HG03439 (cell line): ENCODE measurements at regions not wholly inside any gene's neighbourhood (a gene's known extent, or its start where the extent isn't known, plus 50 kb on each side); places are given as distances from the start of the nearest gene placed in this dataset.

Source experiments
- ATAC-seq: cut with Tn5 transposase; IDR thresholded peaks from one replicate; pipeline ENCODE4 v1.9.1; 2021; ENCODE audit warnings: mild to moderate bottlenecking, moderate library complexity; ENCODE audit not compliant: unreplicated experiment

- no peak for ATAC-seq
Observed at GRCh38 chr1:23639460-23640095, 52.0 kb upstream of the RPL11 start.

- ATAC-seq = no peak
Observed at GRCh38 chr1:23638786-23639241, 52.8 kb upstream of the RPL11 start.

- ATAC-seq = no peak
Observed at GRCh38 chr1:23638188-23638619, 53.4 kb upstream of the RPL11 start.

GRCh38 chr1:23636009-23636408, 55.6 kb upstream of the RPL11 start:
- ATAC-seq = no peak

- ATAC-seq = no peak
Observed at GRCh38 chr1:23634840-23635651, 56.6 kb upstream of the RPL11 start.

GRCh38 chr1:23634518-23634839, 57.1 kb upstream of the RPL11 start:
- ATAC-seq = no peak

- no peak for ATAC-seq
Observed at GRCh38 chr1:23632479-23633160, 59.0 kb upstream of the RPL11 start.

GRCh38 chr1:23629708-23630290, 61.8 kb upstream of the RPL11 start:
- ATAC-seq = no peak

- ATAC-seq = no peak
Observed at GRCh38 chr1:23628951-23629387, 62.6 kb upstream of the RPL11 start.

GRCh38 chr1:23627069-23627735, 64.4 kb upstream of the RPL11 start:
- ATAC-seq = no peak

GRCh38 chr1:23625929-23626535, 65.6 kb upstream of the RPL11 start:
- no peak for ATAC-seq

- no peak for ATAC-seq
Observed at GRCh38 chr1:23625459-23625858, 66.1 kb upstream of the RPL11 start.

GRCh38 chr1:23624440-23624839, 65.1 kb upstream of the ID3 start:
- ATAC-seq = no peak

- no peak for ATAC-seq
Observed at GRCh38 chr1:23622284-23622683, 63.0 kb upstream of the ID3 start.

GRCh38 chr1:23620605-23621004, 61.3 kb upstream of the ID3 start:
- no peak for ATAC-seq

GRCh38 chr1:23619299-23620188, 60.2 kb upstream of the ID3 start:
- ATAC-seq = peak; percentile 71

GRCh38 chr1:23618586-23619083, 59.3 kb upstream of the ID3 start:
- ATAC-seq = no peak

- ATAC-seq = no peak
Observed at GRCh38 chr1:23617084-23617521, 57.8 kb upstream of the ID3 start.

- no peak for ATAC-seq
Observed at GRCh38 chr1:23616292-23616824, 57.1 kb upstream of the ID3 start.
